Ishikawa (cell line): ENCODE measurements at regions not wholly inside any gene's neighbourhood (a gene's known extent, or its start where the extent isn't known, plus 50 kb on each side); places are given as distances from the start of the nearest gene placed in this dataset.

Source experiments
- EGR1 ChIP-seq: IDR thresholded peaks from 2 replicates; pipeline ENCODE4 v1.6.1; 2012
- MAX ChIP-seq: IDR thresholded peaks from 2 replicates; pipeline ENCODE4 v1.6.1; 2012
- NFIC ChIP-seq: IDR thresholded peaks from 2 replicates; pipeline ENCODE4 v1.6.1; 2012
- USF1 ChIP-seq: IDR thresholded peaks from 2 replicates; pipeline ENCODE4 v1.6.1; 2012

GRCh38 chr3:139235192-139235591, 108.6 kb upstream of the MRPS22 start:
- TF ChIP-seq USF1 (no peak), MAX (no peak), EGR1 (no peak), NFIC (no peak)
